HepG2 (cell line): ENCODE measurements at regions not wholly inside any gene's neighbourhood (a gene's known extent, or its start where the extent isn't known, plus 50 kb on each side); places are given as distances from the start of the nearest gene placed in this dataset.

ENCODE experiments used
- ATF1 ChIP-seq: IDR thresholded peaks from 2 replicates; pipeline ENCODE4 v1.6.1; 2016; ENCODE audit warnings: mild to moderate bottlenecking, control low read depth
- CTCF ChIP-seq: sonication (generic); formaldehyde crosslinking; IDR thresholded peaks from 2 replicates; pipeline ENCODE4 v1.5.0; 2020; ENCODE audit warnings: mild to moderate bottlenecking, missing genetic modification reagents, moderate library complexity
- E2F1 ChIP-seq: sonication (generic); formaldehyde crosslinking; IDR thresholded peaks from 2 replicates; pipeline ENCODE4 v1.5.0; 2020; ENCODE audit warnings: missing genetic modification reagents
- JUN ChIP-seq: sonication (generic); formaldehyde crosslinking; IDR thresholded peaks from 2 replicates; pipeline ENCODE4 v1.4.0; 2020; ENCODE audit warnings: mild to moderate bottlenecking, missing genetic modification reagents
- KDM5B ChIP-seq: sonication (generic); formaldehyde crosslinking; IDR thresholded peaks from 2 replicates; pipeline ENCODE4 v1.4.0; 2020; ENCODE audit warnings: missing genetic modification reagents, mild to moderate bottlenecking, borderline replicate concordance
- PAXIP1 ChIP-seq: sonication (generic); formaldehyde crosslinking; conservative IDR thresholded peaks from 2 replicates; pipeline ENCODE4 v1.4.0; 2020; ENCODE audit warnings: mild to moderate bottlenecking, missing genetic modification reagents, moderate library complexity
- POLR2A ChIP-seq, 2 experiments: IDR thresholded peaks; 2 replicates each; pipeline ENCODE4 v1.6.1; 2011; ENCODE audit warnings: low read depth in 2 of 2, low read length in 2 of 2, mild to moderate bottlenecking in 1 of 2, moderate library complexity in 1 of 2; ENCODE audit not compliant: insufficient read depth in 1 of 2
- SMAD1 ChIP-seq: sonication (generic); formaldehyde crosslinking; IDR thresholded peaks from 2 replicates; pipeline ENCODE4 v1.4.0; 2020; ENCODE audit warnings: missing genetic modification reagents, low read depth, mild to moderate bottlenecking, borderline replicate concordance
- ZNF33A ChIP-seq: sonication (generic); formaldehyde crosslinking; IDR thresholded peaks from 2 replicates; pipeline ENCODE4 v1.5.1; 2020; ENCODE audit warnings: missing genetic modification reagents, mild to moderate bottlenecking, moderate library complexity, borderline replicate concordance
- ZNF501 ChIP-seq: sonication (generic); formaldehyde crosslinking; IDR thresholded peaks from 2 replicates; pipeline ENCODE4 v1.5.1; 2020; ENCODE audit warnings: mild to moderate bottlenecking, moderate library complexity, missing genetic modification reagents
- ZNF879 ChIP-seq: sonication (generic); formaldehyde crosslinking; IDR thresholded peaks from 2 replicates; pipeline ENCODE4 v1.8.1; 2023; ENCODE audit warnings: missing genetic modification reagents

GRCh38 chr5:92092239-92092638 lies 709.1 kb upstream of the ARRDC3 start:
- TF ChIP-seq ZNF501 (CRISPR knock-in tag) (no peak), CTCF (no peak), JUN (CRISPR knock-in tag) (no peak), POLR2A (IDR thresholded peaks at IDR 0.05; ENCODE audit: insufficient read depth in 1 of 2, low read depth in 2 of 2, low read length in 2 of 2) (no peak), ZNF879 (CRISPR knock-in tag) (no peak), ATF1 (CRISPR knock-in tag) (no peak), SMAD1 (CRISPR knock-in tag) (no peak), ZNF33A (CRISPR knock-in tag) (no peak), KDM5B (CRISPR knock-in tag) (no peak), E2F1 (no peak), PAXIP1 (no peak)
